Panc1 (cell line): ENCODE measurements at regions not wholly inside any gene's neighbourhood (a gene's known extent, or its start where the extent isn't known, plus 50 kb on each side); places are given as distances from the start of the nearest gene placed in this dataset.

Experiments used
- ATAC-seq: fragments of 200-7000 bp; cut with Tn5 transposase; 2 replicates; pipeline ENCODE4 v1.9.1; 2020; ENCODE audit warnings: mild to moderate bottlenecking, moderate library complexity
- BruUV-seq: library from RNA; stranded (reverse); fragments of 400-500 nt; replicated peaks from 2 replicates; lab custom pipeline; 2021; lab: Mats Ljungman, UMichigan
- CTCF ChIA-PET: fragments of 300-600 bp; sonication (Branson Sonifier 250); formaldehyde crosslinking; loops from one replicate; lab custom pipeline; 2022; ENCODE audit warnings: antibody characterized with exemption; lab: Charles Lee
- POLR2A ChIA-PET: fragments of 300-600 bp; sonication (Branson Sonifier 250); formaldehyde crosslinking; loops from one replicate; lab custom pipeline; 2022; ENCODE audit warnings: antibody characterized with exemption; lab: Charles Lee
- DNase-seq: peaks from one replicate; pipeline ENCODE4 v3.0.0-alpha.2; 2010; ENCODE audit warnings: low read depth, low spot score
- H3K27ac ChIP-seq: 2 replicates; pipeline ENCODE4 v1.5.1; 2011; ENCODE audit warnings: mild to moderate bottlenecking, low read length, inconsistent platforms
- H3K27me3 ChIP-seq: fragments of 200-500 bp; sonication (Bioruptor generic); 2 replicates; pipeline ENCODE4 v1.6.0; 2014; ENCODE audit warnings: low read length, inconsistent platforms; ENCODE audit not compliant: control insufficient read depth, insufficient read depth
- H3K36me3 ChIP-seq: fragments of 200-500 bp; sonication (Bioruptor generic); 2 replicates; pipeline ENCODE4 v1.5.1; 2014; ENCODE audit warnings: inconsistent platforms, mild to moderate bottlenecking, low read length, moderate library complexity; ENCODE audit not compliant: control insufficient read depth, insufficient read depth
- H3K4me1 ChIP-seq: 2 replicates; pipeline ENCODE4 v1.5.1; 2011; ENCODE audit warnings: inconsistent platforms, mild to moderate bottlenecking, low read length, moderate library complexity; ENCODE audit not compliant: control insufficient read depth, insufficient read depth
- H3K4me3 ChIP-seq, 2 experiments: 2 replicates each; pipeline ENCODE4 v1.5.1; 2011 to 2012; ENCODE audit warnings: low read depth in 2 of 2, low read length in 2 of 2, mild to moderate bottlenecking in 2 of 2, inconsistent platforms in 1 of 2, moderate library complexity in 1 of 2
- H3K9me3 ChIP-seq: fragments of 200-500 bp; sonication (Bioruptor generic); 2 replicates; pipeline ENCODE4 v1.5.1; 2014; ENCODE audit warnings: low read depth, mild to moderate bottlenecking, inconsistent platforms, low read length, moderate library complexity; ENCODE audit not compliant: control insufficient read depth, insufficient read depth
- POLR2AphosphoS5 ChIP-seq: IDR thresholded peaks from 2 replicates; pipeline ENCODE4 v1.6.1; 2012; ENCODE audit warnings: mild to moderate bottlenecking, low read depth, low read length, moderate library complexity
- SIN3A ChIP-seq: IDR thresholded peaks from 2 replicates; pipeline ENCODE4 v1.6.1; 2012; ENCODE audit warnings: low read depth, mild to moderate bottlenecking, low read length, moderate library complexity, borderline replicate concordance; ENCODE audit not compliant: insufficient read depth
- TCF7L2 ChIP-seq: IDR thresholded peaks from 2 replicates; pipeline ENCODE4 v1.6.1; 2011; ENCODE audit warnings: mild to moderate bottlenecking, low read depth, low read length, inconsistent platforms
- in situ Hi-C: cut with HindIII; loops from 2 replicates; pipeline ENCODE4 v1.10.0; 2016; ENCODE audit warnings: low sequenced_read_pairs, low pct_unique_long_range_greater_than_20kb
- intact Hi-C: fragments of 100-400 bp; cut with micrococcal nuclease; formaldehyde crosslinking; loops from one replicate; pipeline ENCODE4 v1.10.0; 2022; ENCODE audit not compliant: unreplicated experiment
- TF ChIP-seq, protein P1 (sequence below), 2 experiments: IDR thresholded peaks; 2 replicates each; pipeline ENCODE4 v1.6.1; 2011 to 2012; ENCODE audit warnings: low read depth in 2 of 2, control low read depth in 1 of 2, low read length in 1 of 2, mild to moderate bottlenecking in 1 of 2, moderate library complexity in 1 of 2; ENCODE audit not compliant: insufficient read depth in 1 of 2
- TF ChIP-seq, protein P2 (sequence below): fragments of 450-650 bp; IDR thresholded peaks from 2 replicates; pipeline ENCODE4 v1.5.1; 2017; ENCODE audit warnings: mild to moderate bottlenecking

DNA sequence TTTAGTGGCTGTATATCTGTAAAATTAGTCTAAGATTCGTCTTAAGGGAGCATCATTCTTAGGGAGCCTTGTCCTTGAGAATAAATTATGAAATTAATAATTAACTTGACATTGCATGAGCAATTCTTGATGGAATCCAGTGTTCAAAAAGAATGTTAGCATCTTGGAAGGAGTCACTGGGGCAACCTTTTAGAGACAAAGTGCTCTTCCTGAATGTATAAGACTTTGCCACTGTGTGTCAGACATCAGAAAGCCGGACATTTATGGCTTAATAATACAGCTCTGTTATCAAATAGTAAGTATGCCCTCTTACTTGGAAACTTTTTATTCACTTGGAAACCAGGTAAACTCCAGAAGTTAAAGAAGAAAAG lies 83.3 kb downstream of the CCER1 start:
- intact Hi-C loops (no loop called here), in situ Hi-C loops (no loop called here)
- ChIA-PET POLR2A (no interaction called here), CTCF (no interaction called here)
- TF ChIP-seq TCF7L2 = no peak
- TF ChIP-seq SIN3A = no peak
- TF ChIP-seq, protein P1, sequence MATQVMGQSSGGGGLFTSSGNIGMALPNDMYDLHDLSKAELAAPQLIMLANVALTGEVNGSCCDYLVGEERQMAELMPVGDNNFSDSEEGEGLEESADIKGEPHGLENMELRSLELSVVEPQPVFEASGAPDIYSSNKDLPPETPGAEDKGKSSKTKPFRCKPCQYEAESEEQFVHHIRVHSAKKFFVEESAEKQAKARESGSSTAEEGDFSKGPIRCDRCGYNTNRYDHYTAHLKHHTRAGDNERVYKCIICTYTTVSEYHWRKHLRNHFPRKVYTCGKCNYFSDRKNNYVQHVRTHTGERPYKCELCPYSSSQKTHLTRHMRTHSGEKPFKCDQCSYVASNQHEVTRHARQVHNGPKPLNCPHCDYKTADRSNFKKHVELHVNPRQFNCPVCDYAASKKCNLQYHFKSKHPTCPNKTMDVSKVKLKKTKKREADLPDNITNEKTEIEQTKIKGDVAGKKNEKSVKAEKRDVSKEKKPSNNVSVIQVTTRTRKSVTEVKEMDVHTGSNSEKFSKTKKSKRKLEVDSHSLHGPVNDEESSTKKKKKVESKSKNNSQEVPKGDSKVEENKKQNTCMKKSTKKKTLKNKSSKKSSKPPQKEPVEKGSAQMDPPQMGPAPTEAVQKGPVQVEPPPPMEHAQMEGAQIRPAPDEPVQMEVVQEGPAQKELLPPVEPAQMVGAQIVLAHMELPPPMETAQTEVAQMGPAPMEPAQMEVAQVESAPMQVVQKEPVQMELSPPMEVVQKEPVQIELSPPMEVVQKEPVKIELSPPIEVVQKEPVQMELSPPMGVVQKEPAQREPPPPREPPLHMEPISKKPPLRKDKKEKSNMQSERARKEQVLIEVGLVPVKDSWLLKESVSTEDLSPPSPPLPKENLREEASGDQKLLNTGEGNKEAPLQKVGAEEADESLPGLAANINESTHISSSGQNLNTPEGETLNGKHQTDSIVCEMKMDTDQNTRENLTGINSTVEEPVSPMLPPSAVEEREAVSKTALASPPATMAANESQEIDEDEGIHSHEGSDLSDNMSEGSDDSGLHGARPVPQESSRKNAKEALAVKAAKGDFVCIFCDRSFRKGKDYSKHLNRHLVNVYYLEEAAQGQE (IDR thresholded peaks at IDR 0.05; ENCODE audit: insufficient read depth in 1 of 2, low read depth in 2 of 2, low read length in 1 of 2) = no peak
- TF ChIP-seq, protein P2, sequence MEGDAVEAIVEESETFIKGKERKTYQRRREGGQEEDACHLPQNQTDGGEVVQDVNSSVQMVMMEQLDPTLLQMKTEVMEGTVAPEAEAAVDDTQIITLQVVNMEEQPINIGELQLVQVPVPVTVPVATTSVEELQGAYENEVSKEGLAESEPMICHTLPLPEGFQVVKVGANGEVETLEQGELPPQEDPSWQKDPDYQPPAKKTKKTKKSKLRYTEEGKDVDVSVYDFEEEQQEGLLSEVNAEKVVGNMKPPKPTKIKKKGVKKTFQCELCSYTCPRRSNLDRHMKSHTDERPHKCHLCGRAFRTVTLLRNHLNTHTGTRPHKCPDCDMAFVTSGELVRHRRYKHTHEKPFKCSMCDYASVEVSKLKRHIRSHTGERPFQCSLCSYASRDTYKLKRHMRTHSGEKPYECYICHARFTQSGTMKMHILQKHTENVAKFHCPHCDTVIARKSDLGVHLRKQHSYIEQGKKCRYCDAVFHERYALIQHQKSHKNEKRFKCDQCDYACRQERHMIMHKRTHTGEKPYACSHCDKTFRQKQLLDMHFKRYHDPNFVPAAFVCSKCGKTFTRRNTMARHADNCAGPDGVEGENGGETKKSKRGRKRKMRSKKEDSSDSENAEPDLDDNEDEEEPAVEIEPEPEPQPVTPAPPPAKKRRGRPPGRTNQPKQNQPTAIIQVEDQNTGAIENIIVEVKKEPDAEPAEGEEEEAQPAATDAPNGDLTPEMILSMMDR = no peak
- TF ChIP-seq POLR2AphosphoS5 = no peak
- no TSS peak for BruUV-seq
- ATAC-seq (no peak), DNase-seq (no peak)
- Histone ChIP-seq H3K4me1 (no peaks in the 10 kb centered on the region), H3K27ac (no peak overlapping the region), H3K9me3 (no peaks in the 10 kb centered on the region), H3K36me3 (no peaks in the 10 kb centered on the region), H3K27me3 (no peaks in the 10 kb centered on the region), H3K4me3 (no peak overlapping the region)

DNA sequence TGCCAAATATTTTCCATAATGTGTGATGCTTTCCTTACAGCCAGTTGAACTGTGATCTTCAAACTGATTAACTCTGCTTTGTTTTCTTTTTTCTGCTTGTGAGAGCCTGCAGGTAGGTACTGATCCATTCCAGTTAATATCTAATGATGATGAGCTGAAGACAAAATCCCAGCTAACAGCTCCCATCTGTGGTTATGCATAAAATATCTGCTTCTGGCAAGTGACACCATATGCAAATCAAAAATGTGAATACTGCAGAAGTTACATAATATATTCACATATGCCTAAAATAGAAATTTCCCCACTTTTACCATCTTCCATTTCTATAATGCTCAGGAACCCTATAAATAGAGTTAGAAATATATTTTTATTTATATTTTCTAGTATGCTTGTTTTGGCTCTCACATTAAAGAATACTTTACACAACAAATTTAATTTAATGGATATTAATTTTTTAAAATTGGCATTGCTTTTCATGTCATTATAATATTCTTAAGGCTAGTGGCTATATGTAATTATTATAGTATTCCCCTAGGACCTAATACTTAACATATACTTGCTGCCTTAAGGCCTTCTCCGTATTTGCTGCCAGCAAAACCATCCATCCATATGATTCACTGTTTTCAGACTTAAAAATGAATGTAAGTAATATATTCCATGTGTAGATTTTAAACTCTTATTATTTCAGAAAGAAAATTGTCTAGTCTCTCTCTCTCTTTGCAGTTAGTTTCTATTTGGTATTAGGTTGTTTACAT lies 83.8 kb downstream of the CCER1 start:
- H3K4me3 ChIP-seq = no peak overlapping the region
- TF ChIP-seq POLR2AphosphoS5 (no peak), SIN3A (no peak), TCF7L2 (no peak)
- TF ChIP-seq, protein P2 = no peak
- TF ChIP-seq, protein P1 (IDR thresholded peaks at IDR 0.05; ENCODE audit: insufficient read depth in 1 of 2, low read depth in 2 of 2, low read length in 1 of 2) = no peak
- no TSS peak for BruUV-seq
- no peaks in the 10 kb centered on the region for H3K27me3 ChIP-seq
- H3K9me3 ChIP-seq = no peaks in the 10 kb centered on the region
- DNase-seq (no peak), ATAC-seq (no peak)
- ChIA-PET POLR2A (no interaction called here), CTCF (no interaction called here)
- H3K4me1 ChIP-seq = no peaks in the 10 kb centered on the region
- in situ Hi-C loops (no loop called here), intact Hi-C loops (no loop called here)
- H3K27ac ChIP-seq = no peak overlapping the region
- no peaks in the 10 kb centered on the region for H3K36me3 ChIP-seq
